CD4-positive, alpha-beta T cell treated with Interleukin-12 subunit alpha and Interleukin-12 subunit beta, for 1 hour (primary cell): ENCODE measurements at regions not wholly inside any gene's neighbourhood (a gene's known extent, or its start where the extent isn't known, plus 50 kb on each side); places are given as distances from the start of the nearest gene placed in this dataset.

Source experiments
- DNase-seq: peaks from one replicate; pipeline ENCODE4 v3.0.0-alpha.2; 2020

GRCh38 chr2:21543630-21544029 lies 419.9 kb downstream of the TDRD15 start:
- no peak for DNase-seq

- no peak for DNase-seq
Observed at GRCh38 chr2:21544392-21544791, 420.6 kb downstream of the TDRD15 start.

- DNase-seq = no peak
Observed at GRCh38 chr2:21552981-21553380, 429.2 kb downstream of the TDRD15 start.

DNA sequence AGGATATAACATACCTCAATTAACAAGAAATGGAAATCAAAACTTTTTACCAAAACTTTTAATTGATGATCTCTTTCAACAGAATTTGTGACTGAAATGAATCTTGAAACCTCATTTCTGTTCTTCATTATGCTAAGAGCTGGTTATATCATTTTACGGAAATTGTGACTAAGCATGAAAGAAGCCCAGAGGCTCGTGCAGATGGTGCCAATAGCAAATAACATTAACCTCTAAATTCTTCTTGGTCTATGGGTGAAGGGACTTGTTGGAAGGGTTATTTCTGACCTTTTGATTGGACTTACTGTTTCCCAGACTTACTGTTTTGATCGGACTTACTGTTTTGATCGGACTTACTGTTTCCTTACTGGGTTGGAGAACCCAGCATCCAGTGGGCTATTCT lies 435.6 kb downstream of the TDRD15 start:
- no peak for DNase-seq

DNA sequence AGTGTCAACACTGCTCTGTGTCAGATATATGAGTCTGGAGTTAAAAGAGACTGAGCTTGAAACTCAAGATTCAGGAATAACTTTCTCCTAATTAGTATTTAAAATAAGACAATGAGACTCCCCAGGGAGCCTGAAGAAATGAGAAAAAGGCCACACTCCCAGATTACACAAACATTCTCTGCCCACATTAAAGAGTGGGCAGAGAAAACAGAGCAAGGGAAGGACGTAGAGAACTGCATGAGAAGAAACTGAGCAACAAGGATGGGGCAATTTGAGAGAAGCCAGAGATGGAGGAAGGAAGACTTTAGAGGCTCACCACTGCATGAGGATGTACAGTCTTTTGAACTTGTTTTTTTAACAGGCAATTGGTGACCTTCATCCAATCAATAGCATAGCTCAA lies 438.2 kb downstream of the TDRD15 start:
- no peak for DNase-seq

DNA sequence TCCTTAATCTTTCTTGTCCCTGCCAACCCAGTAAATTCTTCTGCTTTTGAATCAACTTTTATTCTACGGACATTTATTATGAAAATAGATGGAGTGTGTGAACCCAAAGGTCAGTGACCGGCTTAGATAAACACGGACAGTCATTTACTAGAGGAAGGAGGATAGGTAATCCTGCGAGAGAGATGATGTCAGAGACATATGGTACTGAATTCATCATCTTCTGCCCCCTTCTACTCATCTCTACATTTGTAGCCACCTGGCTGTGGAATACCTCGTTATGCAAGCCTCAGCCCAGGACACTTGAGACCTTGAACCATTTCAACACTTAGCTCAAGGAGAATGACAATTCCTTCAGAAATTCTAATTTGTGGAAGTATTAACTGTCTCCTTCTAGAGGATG lies 443.6 kb downstream of the TDRD15 start:
- DNase-seq = no peak

GRCh38 chr2:21571686-21572085 lies 447.9 kb downstream of the TDRD15 start:
- no peak for DNase-seq

DNA sequence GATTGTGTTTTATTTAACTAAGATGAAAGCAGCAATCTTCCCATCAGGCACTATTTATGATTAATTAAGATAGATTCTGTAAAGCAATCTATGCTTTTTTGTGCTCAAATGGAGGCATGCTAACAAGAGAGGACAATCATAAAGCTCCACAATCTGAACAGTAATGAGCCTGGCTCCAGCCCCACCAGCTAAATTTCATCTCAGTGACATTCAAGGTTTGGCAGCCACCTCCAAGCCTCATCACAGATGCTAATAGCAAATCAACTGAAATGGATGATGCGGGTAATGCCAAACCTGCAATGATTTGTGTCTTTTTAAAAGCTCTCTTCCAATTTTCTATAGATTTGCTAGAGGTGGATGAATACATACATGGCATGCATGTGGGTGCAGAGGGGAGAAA lies 456.6 kb downstream of the TDRD15 start:
- no peak for DNase-seq

- DNase-seq = no peak
Observed at GRCh38 chr2:21585881-21586280, 462.1 kb downstream of the TDRD15 start.

GRCh38 chr2:21590026-21590690 lies 466.4 kb downstream of the TDRD15 start:
- DNase-seq = no peak

- no peak for DNase-seq
Observed at GRCh38 chr2:21591926-21592325, 468.2 kb downstream of the TDRD15 start.

GRCh38 chr2:21599417-21599816 lies 475.6 kb downstream of the TDRD15 start:
- no peak for DNase-seq

DNA sequence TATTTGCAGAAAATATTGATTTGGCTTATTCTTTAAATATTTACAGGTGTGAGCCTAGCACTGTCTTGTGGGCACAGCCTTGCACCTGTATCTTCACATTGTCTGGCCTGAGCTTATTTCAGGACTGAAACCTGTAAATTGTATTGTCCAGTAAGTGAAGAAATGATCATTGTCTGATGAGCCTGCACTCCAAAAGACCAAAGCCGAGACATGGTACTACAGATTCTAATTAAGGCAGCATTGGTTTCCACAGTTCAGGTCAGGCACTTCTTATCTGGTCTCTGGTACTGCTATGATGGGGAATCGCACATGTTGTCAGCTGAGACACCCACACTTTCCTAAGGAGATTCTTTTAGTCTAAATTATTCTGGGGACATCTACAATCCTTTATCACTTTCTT lies 479.0 kb downstream of the TDRD15 start:
- DNase-seq = no peak

DNA sequence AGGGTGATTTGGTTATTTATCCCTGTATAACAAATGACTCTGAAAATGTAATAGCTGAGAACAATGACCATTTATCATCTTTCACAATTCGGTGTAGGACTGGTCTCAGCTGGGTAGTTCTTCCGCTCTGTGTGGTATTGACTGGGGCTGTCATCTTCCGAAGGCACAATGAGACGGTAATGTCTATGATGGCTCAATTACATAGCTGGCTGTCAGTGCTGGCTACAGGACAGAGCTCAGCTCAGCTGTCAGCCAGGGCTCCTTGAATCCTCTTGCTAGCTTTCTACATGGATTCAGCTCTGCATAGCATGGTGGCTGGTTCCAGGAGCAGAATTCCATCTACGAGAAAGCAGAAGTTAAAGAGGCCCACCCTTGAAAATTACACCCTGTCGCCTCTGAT lies 483.8 kb downstream of the TDRD15 start:
- no peak for DNase-seq

GRCh38 chr2:21610304-21610703 lies 486.5 kb downstream of the TDRD15 start:
- no peak for DNase-seq

DNA sequence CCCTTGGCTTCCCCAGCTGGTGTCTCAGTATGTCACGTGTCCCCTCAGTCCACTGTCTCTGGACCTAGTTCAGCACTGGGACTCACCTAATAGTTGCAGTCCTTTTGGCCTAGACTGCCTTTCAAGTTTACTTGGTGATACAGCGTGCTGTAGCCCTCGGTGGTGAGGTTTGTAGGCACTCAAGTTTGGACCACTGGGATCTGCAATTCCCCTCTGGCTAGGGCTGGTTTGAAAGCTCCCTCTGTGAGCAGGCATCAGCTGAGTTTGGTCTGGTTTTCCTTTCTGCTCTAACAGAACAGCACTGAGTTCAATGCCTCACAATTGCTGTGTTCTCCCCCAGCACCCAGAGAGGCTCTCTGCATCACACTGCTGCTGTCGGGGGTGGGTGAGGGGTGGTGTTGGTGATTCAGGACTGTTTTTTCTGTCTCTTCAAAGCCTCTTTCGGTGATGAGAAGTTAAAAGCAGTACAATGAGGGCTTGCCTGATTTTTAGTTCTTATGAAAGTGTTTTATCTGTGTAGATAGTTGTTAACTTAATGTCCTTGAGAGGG lies 494.2 kb downstream of the TDRD15 start:
- no peak for DNase-seq

DNA sequence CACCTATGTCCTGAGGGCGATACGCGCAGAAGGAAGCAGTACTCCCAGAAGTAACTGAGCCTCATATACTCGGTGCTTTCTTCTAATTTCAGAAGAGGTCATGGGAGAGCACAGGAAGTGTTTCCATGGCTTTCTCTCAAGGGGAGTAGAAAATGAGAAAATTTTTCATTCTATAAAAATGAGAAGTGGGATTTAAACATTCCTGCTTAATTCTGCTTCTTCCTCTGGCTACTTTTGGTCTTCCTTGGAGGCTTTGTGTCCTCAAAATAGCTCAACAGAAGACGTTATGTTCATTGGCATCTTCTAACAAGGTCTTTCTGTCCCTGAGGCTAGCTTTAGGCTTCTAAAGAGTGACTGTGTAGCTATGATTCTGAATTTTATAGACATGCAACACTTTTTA lies 497.0 kb downstream of the TDRD15 start:
- DNase-seq = no peak

DNA sequence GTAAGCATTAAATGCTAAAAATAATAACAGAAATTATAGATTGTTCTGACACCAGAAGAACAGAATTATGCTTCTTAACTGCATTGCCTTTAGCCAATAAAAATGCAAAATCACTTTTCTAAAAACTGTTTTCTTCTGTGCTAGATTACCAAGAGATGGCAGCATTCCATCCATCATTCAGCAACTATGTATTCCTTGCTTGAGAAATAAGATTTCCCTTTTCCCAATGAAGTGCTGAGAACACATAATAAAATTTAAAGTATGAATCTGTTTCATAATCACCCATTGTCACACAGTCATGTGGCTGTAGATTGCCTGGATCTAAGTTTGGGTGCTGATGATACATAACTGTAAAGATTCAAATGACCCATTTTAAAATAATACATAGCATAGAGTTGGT lies 504.2 kb downstream of the TDRD15 start:
- DNase-seq = no peak

GRCh38 chr2:21633015-21633414 lies 509.2 kb downstream of the TDRD15 start:
- DNase-seq = no peak

DNA sequence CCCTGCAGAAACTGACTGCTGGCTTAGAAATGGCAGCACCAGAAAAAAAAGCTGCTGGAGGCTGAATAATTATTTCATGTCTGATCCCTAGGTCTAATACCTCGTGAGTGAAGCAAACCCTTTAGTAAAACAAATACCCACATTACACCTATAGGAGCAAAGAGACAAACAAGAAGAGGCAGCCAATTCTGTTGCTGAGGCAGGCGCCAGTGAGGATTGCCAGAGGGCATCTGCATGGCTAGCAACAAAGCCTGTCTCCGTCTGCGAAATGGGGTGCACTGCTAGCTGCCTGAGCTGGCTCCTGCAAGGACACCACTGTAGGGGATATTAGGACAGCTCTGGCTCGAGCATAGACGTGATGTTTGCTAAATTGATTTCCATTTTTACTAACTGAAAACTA lies 509.7 kb downstream of the TDRD15 start:
- no peak for DNase-seq

GRCh38 chr2:21633911-21634310 lies 510.1 kb downstream of the TDRD15 start:
- no peak for DNase-seq

- DNase-seq = no peak
Observed at GRCh38 chr2:21640046-21640445, 516.3 kb downstream of the TDRD15 start.

GRCh38 chr2:21642647-21643046 lies 518.9 kb downstream of the TDRD15 start:
- DNase-seq = no peak

DNA sequence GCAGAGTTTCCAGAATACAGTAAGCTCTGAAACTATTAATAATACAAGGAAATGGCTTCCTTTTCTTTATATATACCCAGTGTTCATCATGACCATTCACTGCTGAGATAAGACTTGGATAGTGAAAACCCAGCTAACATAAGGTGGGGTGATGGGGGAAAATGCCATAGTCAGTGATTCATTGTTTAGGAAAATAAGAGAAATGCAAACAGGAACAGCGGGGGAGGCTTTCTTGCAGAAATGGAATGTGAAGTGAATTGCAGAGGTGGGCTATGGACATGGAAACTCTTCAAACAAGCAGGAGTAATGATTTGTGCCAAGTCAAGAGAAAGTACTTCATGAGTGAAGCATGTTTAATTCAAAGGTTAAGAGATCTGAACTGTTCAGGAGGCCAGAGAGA lies 519.4 kb downstream of the TDRD15 start:
- no peak for DNase-seq

DNA sequence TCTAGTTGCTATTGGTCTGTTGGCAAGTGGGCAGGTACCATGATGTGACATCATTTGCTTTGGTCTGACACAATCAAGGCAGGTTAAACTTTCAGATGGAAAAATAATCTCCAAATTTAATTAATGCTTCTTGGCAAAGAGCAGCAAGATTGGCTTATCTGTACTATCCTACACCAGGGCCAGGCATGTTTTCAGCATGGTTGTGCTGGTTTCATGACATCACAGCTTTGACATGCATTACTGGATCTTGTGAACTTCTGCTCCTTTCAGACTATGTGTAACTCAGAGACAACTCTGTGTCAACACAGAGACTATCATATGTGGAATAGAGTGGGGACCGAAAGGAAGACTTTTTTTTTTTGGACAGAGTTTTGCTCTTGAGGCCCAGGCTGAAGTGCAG lies 520.5 kb downstream of the TDRD15 start:
- no peak for DNase-seq
